NCI-H2171 (cell line): ENCODE measurements at regions not wholly inside any gene's neighbourhood (a gene's known extent, or its start where the extent isn't known, plus 50 kb on each side); places are given as distances from the start of the nearest gene placed in this dataset.

ENCODE experiments used
- DNase-seq: peaks from one replicate; lab custom pipeline; 2025; lab: John Stamatoyannopoulos, UW

GRCh38 chr13:33626407-33626806 lies 191.5 kb upstream of the RFC3 start:
- no peak for DNase-seq

- no peak for DNase-seq
Observed at GRCh38 chr13:33628662-33629061, 189.3 kb upstream of the RFC3 start.

GRCh38 chr13:33629605-33630360 lies 188.2 kb upstream of the RFC3 start:
- DNase-seq = peak; percentile 38

GRCh38 chr13:33633701-33634545 lies 184.0 kb upstream of the RFC3 start:
- DNase-seq = no peak

GRCh38 chr13:33634546-33634982 lies 183.4 kb upstream of the RFC3 start:
- no peak for DNase-seq

- no peak for DNase-seq
Observed at GRCh38 chr13:33636243-33636642, 181.7 kb upstream of the RFC3 start.

GRCh38 chr13:33636955-33637670 lies 180.8 kb upstream of the RFC3 start:
- DNase-seq = no peak

- no peak for DNase-seq
Observed at GRCh38 chr13:33637978-33638743, 179.8 kb upstream of the RFC3 start.

GRCh38 chr13:33639158-33639557 lies 178.8 kb upstream of the RFC3 start:
- DNase-seq = no peak

- DNase-seq = no peak
Observed at GRCh38 chr13:33639626-33640080, 178.3 kb upstream of the RFC3 start.

- DNase-seq = no peak
Observed at GRCh38 chr13:33640832-33641231, 177.1 kb upstream of the RFC3 start.

- DNase-seq = no peak
Observed at GRCh38 chr13:33642374-33643065, 175.4 kb upstream of the RFC3 start.

- DNase-seq = no peak
Observed at GRCh38 chr13:33644581-33645543, 173.1 kb upstream of the RFC3 start.

- no peak for DNase-seq
Observed at GRCh38 chr13:33645591-33646554, 172.1 kb upstream of the RFC3 start.

- DNase-seq = no peak
Observed at GRCh38 chr13:33649212-33649878, 168.6 kb upstream of the RFC3 start.

- DNase-seq = no peak
Observed at GRCh38 chr13:33651766-33652165, 166.2 kb upstream of the RFC3 start.

GRCh38 chr13:33657274-33657673 lies 160.7 kb upstream of the RFC3 start:
- DNase-seq = no peak

- DNase-seq = no peak
Observed at GRCh38 chr13:33659466-33659865, 158.5 kb upstream of the RFC3 start.
